A549 (cell line): ENCODE measurements at regions not wholly inside any gene's neighbourhood (a gene's known extent, or its start where the extent isn't known, plus 50 kb on each side); places are given as distances from the start of the nearest gene placed in this dataset.

Experiments used
- ATAC-seq, 2 experiments: fragments of 200-7000 bp in 1 of 2; fragments of >200 bp in 1 of 2; cut with Nextera tagmentation in 1 of 2; cut with Tn5 transposase in 1 of 2; 3 replicates each; pipeline versions ENCODE4 v1.8.0 to v1.9.1; 2018 to 2020; ENCODE audit warnings: mild to moderate bottlenecking in 1 of 2, moderate library complexity in 1 of 2
- CTCF ChIA-PET: fragments of 300-600 bp; sonication (Branson Sonifier 250); formaldehyde crosslinking; extraction: SDS; loops from one replicate; lab custom pipeline; 2021; ENCODE audit warnings: antibody characterized with exemption, inconsistent platforms; lab: Yijun Ruan, JAX
- POLR2A ChIA-PET: fragments of 350-600 bp; formaldehyde crosslinking; extraction: SDS; loops from one replicate; lab custom pipeline; 2021; ENCODE audit warnings: antibody characterized with exemption, inconsistent platforms; lab: Yijun Ruan, JAX
- DNase-seq, 2 experiments: peaks; one replicate each; pipeline versions ENCODE4 v3.0.0 to v3.0.0-alpha.2; 2011 to 2016; ENCODE audit warnings: low read depth in 1 of 2, low spot score in 1 of 2
- FAIRE-seq: peaks from 2 replicates; lab custom pipeline; 2011; peaks lifted over from hg19 to GRCh38; lab: Jason Lieb, UNC
- H3K27ac ChIP-seq, 2 experiments: fragments of >200 bp; sonication (Bioruptor Twin); formaldehyde crosslinking; 3 replicates each; pipeline ENCODE4 v1.5.1; 2016 to 2017
- H3K4me1 ChIP-seq: fragments of >200 bp; sonication (Bioruptor Twin); formaldehyde crosslinking; 3 replicates; pipeline ENCODE4 v1.6.1; 2016
- H3K4me2 ChIP-seq: fragments of >200 bp; sonication (Bioruptor Twin); formaldehyde crosslinking; 3 replicates; pipeline ENCODE4 v1.6.1; 2016
- H3K4me3 ChIP-seq: fragments of >200 bp; sonication (Bioruptor Twin); formaldehyde crosslinking; 3 replicates; pipeline ENCODE4 v1.5.1; 2016
- H3K9me3 ChIP-seq: fragments of >200 bp; sonication (Bioruptor Twin); formaldehyde crosslinking; 3 replicates; pipeline ENCODE4 v1.6.1; 2016
- BHLHE40 ChIP-seq: IDR thresholded peaks from 2 replicates; pipeline ENCODE4 v1.6.1; 2012; ENCODE audit warnings: low read depth, low read length, inconsistent platforms
- CBX2 ChIP-seq: fragments of 200-600 bp; sonication (generic); IDR thresholded peaks from 2 replicates; pipeline ENCODE4 v1.6.1; 2016; ENCODE audit warnings: low read depth, mild to moderate bottlenecking, borderline replicate concordance
- CTCF ChIP-seq: fragments of >200 bp; sonication (Bioruptor Twin); formaldehyde crosslinking; IDR thresholded peaks from 3 replicates; pipeline ENCODE4 v1.5.1; 2016
- ELK1 ChIP-seq: fragments of 150-350 bp; IDR thresholded peaks from 2 replicates; pipeline ENCODE4 v1.6.1; 2014; ENCODE audit warnings: low read depth, mild to moderate bottlenecking, low read length
- EP300 ChIP-seq, 2 experiments: fragments of >200 bp; sonication (Bioruptor Twin); formaldehyde crosslinking; IDR thresholded peaks; 2 replicates in 1 of 2; 3 replicates in 1 of 2; pipeline ENCODE4 v1.6.1; 2016 to 2017
- ESRRA ChIP-seq: fragments of 150-350 bp; IDR thresholded peaks from 2 replicates; pipeline ENCODE4 v1.6.1; 2014; ENCODE audit warnings: mild to moderate bottlenecking, low read length, borderline replicate concordance
- HMGXB4 ChIP-seq: fragments of 250-450 bp; sonication (Bioruptor Pico); IDR thresholded peaks from 2 replicates; pipeline ENCODE4 v1.5.0; 2021; ENCODE audit warnings: mild to moderate bottlenecking, moderate library complexity, borderline replicate concordance
- HOXA7 ChIP-seq: fragments of 250-450 bp; sonication (Bioruptor Pico); IDR thresholded peaks from 2 replicates; pipeline ENCODE4 v1.5.0; 2020; ENCODE audit warnings: mild to moderate bottlenecking, moderate library complexity
- JUN ChIP-seq, 2 experiments: fragments of >200 bp; sonication (Bioruptor Twin); formaldehyde crosslinking; IDR thresholded peaks; 2 replicates in 1 of 2; 3 replicates in 1 of 2; pipeline ENCODE4 v1.6.1; 2016 to 2017
- KDM5A ChIP-seq: fragments of 200-600 bp; sonication (generic); IDR thresholded peaks from 2 replicates; pipeline ENCODE4 v1.6.1; 2016; ENCODE audit warnings: antibody characterized with exemption, mild to moderate bottlenecking
- MAX ChIP-seq: IDR thresholded peaks from 2 replicates; pipeline ENCODE4 v1.6.1; 2012
- MYC ChIP-seq: IDR thresholded peaks from 2 replicates; pipeline ENCODE4 v1.6.1; 2012; ENCODE audit warnings: mild to moderate bottlenecking, inconsistent platforms, low read length, improper control_type of control experiment, borderline replicate concordance
- PHF8 ChIP-seq: fragments of 200-600 bp; sonication (generic); IDR thresholded peaks from 2 replicates; pipeline ENCODE4 v1.6.1; 2016; ENCODE audit warnings: low read depth, mild to moderate bottlenecking, antibody characterized with exemption, moderate library complexity, borderline replicate concordance
- POLR2AphosphoS2 ChIP-seq: conservative IDR thresholded peaks from 2 replicates; pipeline ENCODE4 v1.6.1; 2012; ENCODE audit warnings: low read length, improper control_type of control experiment, inconsistent platforms
- RAD21 ChIP-seq, 2 experiments: fragments of >200 bp in 1 of 2; sonication (Bioruptor Twin) in 1 of 2; formaldehyde crosslinking in 1 of 2; IDR thresholded peaks in 1 of 2; conservative IDR thresholded peaks in 1 of 2; 2 replicates in 1 of 2; 3 replicates in 1 of 2; pipeline ENCODE4 v1.6.1; 2012 to 2018; ENCODE audit warnings: inconsistent platforms in 1 of 2
- RARB ChIP-seq: fragments of 250-450 bp; sonication (Bioruptor Pico); IDR thresholded peaks from 2 replicates; pipeline ENCODE4 v1.8.0; 2021; ENCODE audit warnings: mild to moderate bottlenecking, moderate library complexity
- SMC3 ChIP-seq: fragments of >200 bp; sonication (Bioruptor Twin); formaldehyde crosslinking; IDR thresholded peaks from 3 replicates; pipeline ENCODE4 v1.6.1; 2018; ENCODE audit warnings: inconsistent platforms
- ZNF302 ChIP-seq: fragments of 250-450 bp; sonication (Bioruptor Pico); IDR thresholded peaks from 2 replicates; pipeline ENCODE4 v1.9.0; 2021; ENCODE audit warnings: inconsistent platforms, mild to moderate bottlenecking, moderate library complexity
- WGBS: methylation state at CpG from one replicate; pipeline ENCODE4 v1.1.6; 2017; ENCODE audit errors: missing lambda C conversion rate; 5-methylcytosine and 5-hydroxymethylcytosine counted together

GRCh38 chr6:160930547-160931377 lies 60.8 kb upstream of the MAP3K4 start:
- Histone ChIP-seq H3K27ac (peak overlapping the region; percentile 23 to 60; a peak in 4 of 6 replicates), H3K4me3 (peak overlapping the region; percentile 41), H3K9me3 (no peaks in the 10 kb centered on the region), H3K4me1 (no peaks in the 10 kb centered on the region), H3K4me2 (peak overlapping the region; percentile 84)
- TF ChIP-seq RAD21 (conservative IDR thresholded peaks at IDR 0.05 in 1 of 2, IDR thresholded peaks at IDR 0.05 in 1 of 2), result peak; percentile 83 to 89
- no peak for TF ChIP-seq KDM5A
- peak; percentile 86 for TF ChIP-seq SMC3
- TF ChIP-seq CTCF, result peak; percentile 75
- TF ChIP-seq MAX, result peak; percentile 20; the same call in 1 of the 2 replicates
- FAIRE-seq, result no peak
- WGBS, result 11% methylated on average over 17 of the region's 50 CpGs
- ChIA-PET POLR2A (no interaction called here), CTCF (interaction anchor here (0.6 to 12.3 kb wide), 39 partner anchors 9 to 454 kb away, joined by 3 to 223 read pairs (median 3); partner anchors contain the start of gene MAP3K4)
- DNase-seq, result peak; percentile 58 to 72
- ATAC-seq, result peak; percentile 96 to 99

- Histone ChIP-seq H3K4me2 (peak overlapping the region; percentile 84), H3K4me1 (no peaks in the 10 kb centered on the region), H3K4me3 (peak overlapping the region; percentile 41)
- 67% methylated on average over 12 of the region's 13 CpGs for whole genome bisulfite sequencing
- CTCF ChIA-PET, result interaction anchor here (0.6 to 12.3 kb wide), 33 partner anchors 9 to 454 kb away, joined by 3 to 223 read pairs (median 3); partner anchors contain the start of gene MAP3K4
- POLR2A ChIA-PET, result no interaction called here
- ATAC-seq, result peak; percentile 66 to 70; a peak in 5 of 6 replicates
- FAIRE-seq, result no peak
- no peak for DNase-seq
- TF ChIP-seq HMGXB4 (CRISPR knock-in tag), result no peak
- TF ChIP-seq EP300 (IDR thresholded peaks at IDR 0.05), result no peak
- TF ChIP-seq ESRRA, result no peak
- no peak for TF ChIP-seq MYC
- no peak for TF ChIP-seq PHF8
- TF ChIP-seq ELK1, result no peak
- TF ChIP-seq CBX2, result no peak
- no peak for TF ChIP-seq JUN (IDR thresholded peaks at IDR 0.05)
- no peak for TF ChIP-seq POLR2AphosphoS2
- no peak for TF ChIP-seq BHLHE40
- TF ChIP-seq ZNF302 (CRISPR knock-in tag), result no peak
- TF ChIP-seq RARB (CRISPR knock-in tag), result no peak
- TF ChIP-seq HOXA7, result no peak
- TF ChIP-seq, all 56 proteins: peak for 0
- Histone ChIP-seq H3K27ac (peak overlapping the region in 1 of 2 experiments; percentile 60; a peak in 2 of 6 replicates), H3K9me3 (no peaks in the 10 kb centered on the region)
Measured at GRCh38 chr6:160931378-160932310, 59.9 kb upstream of the MAP3K4 start.
